ENCODE measurements at regions not wholly inside any gene's neighbourhood (a gene's known extent, or its start where the extent isn't known, plus 50 kb on each side); places are given as distances from the start of the nearest gene placed in this dataset.
A peak's percentile ranks its signal among the peaks of the same experiment; 100 is the strongest.

GRCh38 chr3:124381575-124382333 lies 348.5 kb upstream of the UMPS start:
- WGBS, 2 experiments (ENCODE audit: extremely low coverage in 1 of 2, insufficient coverage in 1 of 2, insufficient read length in 1 of 2, insufficient replicate concordance in 2 of 2, low coverage in 1 of 2, low lambda C conversion rate in 2 of 2, missing lambda C conversion rate in 1 of 2), result 89% methylated on average over 4 of the region's 4 CpGs; no CpG with 5 or more reads in 1 of the 2 experiments
- DNase-seq (ENCODE audit: low read depth in 1 of 2, low spot score in 2 of 2) (no peak), FAIRE-seq (no peak)
- no peaks in the 10 kb centered on the region for H3K9me3 ChIP-seq (ENCODE audit: insufficient read depth in 2 of 2, low read depth in 1 of 2, low read length in 1 of 2)
- H4K8ac ChIP-seq (ENCODE audit: extremely low read depth, insufficient read depth, low read length), result no peak overlapping the region
- H3K36me3 ChIP-seq (ENCODE audit: control insufficient read depth in 2 of 4, insufficient read depth in 4 of 4, low read length in 3 of 4), result no peaks in the 10 kb centered on the region
- H4K5ac ChIP-seq (ENCODE audit: insufficient read length, low read depth, low read length), result no peak overlapping the region
- H3K79me1 ChIP-seq (ENCODE audit: low read depth, low read length), result no peaks in the 10 kb centered on the region
- no peak overlapping the region for H3K56ac ChIP-seq (replicated peaks; ENCODE audit: insufficient read length, low read depth, low read length)
- H2BK12ac ChIP-seq (ENCODE audit: low read depth, low read length), result no peak overlapping the region
- no peak overlapping the region for H3K14ac ChIP-seq (ENCODE audit: insufficient read length)
- no peaks in the 10 kb centered on the region; a peak in 1 of 7 replicates for H3K27me3 ChIP-seq (replicated peaks in 1 of 4; ENCODE audit: control insufficient read depth in 3 of 4, extremely low read depth in 1 of 4, insufficient read depth in 3 of 4, low read length in 3 of 4)
- H2AFZ ChIP-seq (ENCODE audit: low read length), result no peak overlapping the region
- no peak overlapping the region for H3K4ac ChIP-seq (replicated peaks; ENCODE audit: insufficient read length, low read depth, low read length)
- no peaks in the 10 kb centered on the region for H4K20me1 ChIP-seq (replicated peaks in 1 of 2; ENCODE audit: control insufficient read depth in 1 of 2, insufficient read depth in 2 of 2, low read length in 2 of 2)
- no peak overlapping the region for H3K23ac ChIP-seq (ENCODE audit: insufficient read length)
- no peak overlapping the region for H3K27ac ChIP-seq (ENCODE audit: low read depth, low read length)
- H2BK5ac ChIP-seq (ENCODE audit: low read depth, low read length), result no peak overlapping the region
- peaks cover 0 to 7% (median 1%) of the 10 kb centered on the region in 4 experiments; a peak in 3 of 7 replicates for H3K4me1 ChIP-seq (replicated peaks in 1 of 4; ENCODE audit: control insufficient read depth in 3 of 4, insufficient read depth in 4 of 4, low read length in 3 of 4)
- H3K4me3 ChIP-seq (ENCODE audit: extremely low read depth in 1 of 4, insufficient read depth in 2 of 4, low read depth in 3 of 4, low read length in 4 of 4), result no peak overlapping the region
- no peak overlapping the region for H2BK15ac ChIP-seq (ENCODE audit: low read length)
- no peak overlapping the region for H3K4me2 ChIP-seq (ENCODE audit: insufficient read depth in 1 of 2, low read depth in 2 of 2, low read length in 2 of 2)
- ChIA-PET CTCF (ENCODE audit: partially characterized antibody) (interaction anchor here (1.2 to 1.7 kb wide), 2 partner anchors 10 to 28 kb away, joined by 4 to 5 read pairs; no protein-coding TSS in a partner anchor), POLR2A (ENCODE audit: partially characterized antibody) (no interaction called here)
- no peak overlapping the region for H3K18ac ChIP-seq (ENCODE audit: extremely low read depth, low read length)
- no peak overlapping the region for H2BK120ac ChIP-seq (replicated peaks; ENCODE audit: low read depth, low read length)
- no peak overlapping the region for H2BK20ac ChIP-seq (ENCODE audit: low read length)
- no peaks in the 10 kb centered on the region for H3K79me2 ChIP-seq (ENCODE audit: control insufficient read depth in 1 of 2, insufficient read depth in 2 of 2, low read length in 2 of 2)
- H3K9ac ChIP-seq (replicated peaks in 1 of 4; ENCODE audit: extremely low read depth in 1 of 4, low read depth in 3 of 4, low read length in 3 of 4), result no peak overlapping the region
- TF ChIP-seq KDM1A (IDR thresholded peaks at IDR 0.05; ENCODE audit: borderline replicate concordance, low read length) (0 out of 2 replicates have a peak, but pooled peaks have one; percentile 46), SIN3A (conservative IDR thresholded peaks at IDR 0.05 in 1 of 2, IDR thresholded peaks at IDR 0.05 in 1 of 2; ENCODE audit: low read depth in 1 of 2, low read length in 2 of 2) (no peak)
- H4K91ac ChIP-seq (replicated peaks; ENCODE audit: insufficient read length, low read length), result no peak overlapping the region
- no peak overlapping the region for H2AK5ac ChIP-seq (ENCODE audit: low read depth, low read length)
- no peaks in the 10 kb centered on the region for H3K23me2 ChIP-seq (ENCODE audit: low read depth, low read length)
